Renal pelvis (tissue), 1 donor: ENCODE measurements at regions not wholly inside any gene's neighbourhood (a gene's known extent, or its start where the extent isn't known, plus 50 kb on each side); places are given as distances from the start of the nearest gene placed in this dataset.
A peak's percentile ranks its signal among the peaks of the same experiment; 100 is the strongest.
"Not testable (repeated sequence)": the region's sequence is repeated elsewhere in the genome, so short reads cannot be mapped to it uniquely, and the experiment has no call there.

Source experiments
- DNase-seq: peaks from one replicate; pipeline ENCODE4 v3.0.0-alpha.2; 2013

GRCh38 chr6:74181471-74181870, 485.5 kb downstream of the CD109 start:
- DNase-seq, result no peak

GRCh38 chr6:74177506-74177905, 481.5 kb downstream of the CD109 start:
- DNase-seq, result no peak

GRCh38 chr6:74170550-74170949, 474.5 kb downstream of the CD109 start:
- DNase-seq, result not testable (repeated sequence)

GRCh38 chr6:74170118-74170517, 474.1 kb downstream of the CD109 start:
- DNase-seq, result no peak

GRCh38 chr6:74167976-74168375, 472.0 kb downstream of the CD109 start:
- DNase-seq, result no peak

- no peak for DNase-seq
Observed at GRCh38 chr6:74167511-74167910, 471.5 kb downstream of the CD109 start.

GRCh38 chr6:74166849-74167248, 470.8 kb downstream of the CD109 start:
- no peak for DNase-seq

- no peak for DNase-seq
Observed at GRCh38 chr6:74161380-74161779, 465.4 kb downstream of the CD109 start.

GRCh38 chr6:74152096-74152675, 456.2 kb downstream of the CD109 start:
- no peak for DNase-seq

- DNase-seq, result no peak
Observed at GRCh38 chr6:74145931-74146330, 449.9 kb downstream of the CD109 start.

- DNase-seq, result no peak
Observed at GRCh38 chr6:74137911-74138310, 441.9 kb downstream of the CD109 start.

GRCh38 chr6:74134327-74134726, 438.3 kb downstream of the CD109 start:
- no peak for DNase-seq

GRCh38 chr6:74133073-74133472, 437.1 kb downstream of the CD109 start:
- no peak for DNase-seq

- no peak for DNase-seq
Observed at GRCh38 chr6:74130641-74131040, 434.6 kb downstream of the CD109 start.

- DNase-seq, result peak; percentile 17
Observed at GRCh38 chr6:74128536-74128935, 432.5 kb downstream of the CD109 start.

GRCh38 chr6:74117113-74117512, 421.1 kb downstream of the CD109 start:
- DNase-seq, result no peak

- no peak for DNase-seq
Observed at GRCh38 chr6:74115674-74116073, 419.7 kb downstream of the CD109 start.

- DNase-seq, result no peak
Observed at GRCh38 chr6:74114428-74114827, 418.4 kb downstream of the CD109 start.

- DNase-seq, result no peak
Observed at GRCh38 chr6:74113901-74114300, 417.9 kb downstream of the CD109 start.

GRCh38 chr6:74103417-74103816, 407.4 kb downstream of the CD109 start:
- no peak for DNase-seq

- DNase-seq, result no peak
Observed at GRCh38 chr6:74100719-74101287, 404.8 kb downstream of the CD109 start.

- DNase-seq, result no peak
Observed at GRCh38 chr6:74096329-74096728, 400.3 kb downstream of the CD109 start.

- no peak for DNase-seq
Observed at GRCh38 chr6:74093361-74093760, 397.4 kb downstream of the CD109 start.

- no peak for DNase-seq
Observed at GRCh38 chr6:74091794-74092157, 395.8 kb downstream of the CD109 start.
